Ovary (tissue), 7 donors: ENCODE measurements at regions not wholly inside any gene's neighbourhood (a gene's known extent, or its start where the extent isn't known, plus 50 kb on each side); places are given as distances from the start of the nearest gene placed in this dataset.

ENCODE experiments used
- DNase-seq, 5 donors: peaks; one replicate each; pipeline ENCODE4 v3.0.0-alpha.2; 2019 to 2020
- H3K27ac ChIP-seq, 2 donors: fragments of 200-600 bp; one replicate each; pipeline versions ENCODE4 v1.5.1 to v1.8.0; 2019 to 2022
- H3K27me3 ChIP-seq: fragments of 200-600 bp; one replicate; pipeline ENCODE4 v1.8.0; 2022
- H3K36me3 ChIP-seq: fragments of 200-600 bp; sonication (generic); one replicate; pipeline ENCODE4 v1.5.1; 2019
- H3K4me1 ChIP-seq: one replicate; pipeline ENCODE4 v1.8.1; 2013; ENCODE audit warnings: mild to moderate bottlenecking, moderate library complexity; ENCODE audit not compliant: insufficient read depth
- H3K4me3 ChIP-seq: fragments of 200-600 bp; sonication (generic); one replicate; pipeline ENCODE4 v1.5.1; 2017
- H3K9me3 ChIP-seq, 2 donors: fragments of 200-600 bp in 1 of 2; sonication (generic) in 1 of 2; one replicate each; pipeline versions ENCODE4 v1.5.1 to v1.8.1; 2013 to 2019; ENCODE audit warnings: mild to moderate bottlenecking in 1 of 2, moderate library complexity in 1 of 2
- CTCF ChIP-seq, 3 donors: fragments of 450-650 bp in 2 of 3; fragments of 200-600 bp in 1 of 3; IDR thresholded peaks; one replicate each; pipeline versions ENCODE4 v1.5.1 to v1.8.0; 2016 to 2022; ENCODE audit warnings: antibody characterized with exemption in 3 of 3, mild to moderate bottlenecking in 1 of 3
- EP300 ChIP-seq: sonication (generic); formaldehyde crosslinking; IDR thresholded peaks from one replicate; pipeline ENCODE4 v1.6.1; 2017; ENCODE audit warnings: antibody characterized with exemption
- POLR2A ChIP-seq: fragments of 450-650 bp; IDR thresholded peaks from one replicate; pipeline ENCODE4 v1.6.1; 2017; ENCODE audit warnings: antibody characterized with exemption, mild to moderate bottlenecking, moderate library complexity
- WGBS, 3 donors: extraction: QIAGEN DNeasy Blood & Tissue Kit in 1 of 3; methylation state at CpG; one replicate each; pipeline versions ENCODE4 v1.1.5 to v1.1.7; 2013 to 2017; 5-methylcytosine and 5-hydroxymethylcytosine counted together
- intact Hi-C, 4 donors: fragments of 100-400 bp; cut with DNase I; formaldehyde crosslinking; loops; one replicate each; pipeline versions ENCODE4 v1.11.0 to v1.15.1; 2022 to 2023
- donor health status: DM: no; HTN: no; CAD: no; lungs with moderate emphysema.
- donor health status: DM: no; HTN: no; CAD: no.
- donor health status: Bipolar disorder and iron deficiency.
- donor health status: DM: no; HTN: no; CAD: no.
- donor health status: DM: yes; HTN: yes; CAD: no.

DNA sequence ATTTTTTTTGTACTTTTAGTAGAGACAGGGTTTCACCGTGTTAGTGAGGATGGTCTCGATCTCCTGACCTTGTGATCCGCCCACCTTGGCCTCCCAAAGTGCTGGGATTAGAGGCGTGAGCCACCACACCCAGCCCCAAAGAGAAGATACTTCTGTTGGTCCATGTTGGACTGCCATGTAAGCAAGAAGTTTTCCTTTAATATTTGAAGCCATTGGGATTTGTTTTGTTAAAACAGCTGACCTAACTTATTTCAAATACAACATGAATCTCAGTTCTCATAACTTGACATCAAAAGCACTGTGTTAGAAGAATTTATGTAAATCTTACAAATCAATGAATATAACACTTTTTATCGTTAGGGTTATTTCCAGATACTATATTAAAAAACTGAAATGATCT lies 302.4 kb downstream of the SDHAF3 start:
- Histone ChIP-seq H3K36me3 (no peaks in the 10 kb centered on the region), H3K27ac (no peak overlapping the region), H3K27me3 (no peaks in the 10 kb centered on the region), H3K4me3 (no peak overlapping the region), H3K4me1 (no peaks in the 10 kb centered on the region), H3K9me3 (no peaks in the 10 kb centered on the region)
- TF ChIP-seq EP300: no peak
- no peak for TF ChIP-seq CTCF (IDR thresholded peaks at IDR 0.05)
- TF ChIP-seq POLR2A: no peak
- no peak for DNase-seq
- intact Hi-C loops: no loop called here
- 87 to 90% (median 88%) methylated on average over 5 of the region's 5 CpGs for WGBS, 3 donors

DNA sequence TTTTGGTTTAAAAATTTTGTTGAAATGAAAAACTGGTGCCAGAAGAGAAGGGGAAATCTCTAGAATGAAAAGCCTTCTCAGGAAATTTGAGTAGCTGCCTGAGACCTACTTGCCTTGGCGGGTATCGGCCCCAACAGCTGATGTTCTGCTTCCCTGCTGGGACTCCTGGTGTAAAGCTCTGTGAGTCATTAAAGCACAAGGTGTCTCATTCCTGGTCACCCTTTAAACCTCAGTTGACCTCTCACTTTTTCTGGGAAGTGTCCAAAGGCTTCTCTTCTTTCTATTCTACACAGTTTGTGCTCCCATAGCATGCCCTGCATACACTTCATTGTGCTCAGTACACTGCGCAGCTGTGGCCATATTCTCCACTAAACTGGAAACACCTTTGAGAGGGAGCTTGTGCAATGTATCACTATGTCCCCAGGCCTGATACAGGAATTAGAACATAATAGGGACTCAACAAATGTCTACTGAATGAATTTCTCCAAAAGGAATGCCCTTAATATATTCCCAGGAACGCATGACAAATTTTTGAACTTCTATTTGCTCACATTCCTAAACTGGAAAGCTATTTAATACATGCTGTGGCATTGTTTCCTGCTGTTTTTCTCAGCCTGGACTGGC lies 303.9 kb downstream of the SDHAF3 start:
- Histone ChIP-seq H3K9me3 (no peaks in the 10 kb centered on the region), H3K4me3 (no peak overlapping the region), H3K27ac (no peak overlapping the region), H3K27me3 (no peaks in the 10 kb centered on the region), H3K36me3 (no peaks in the 10 kb centered on the region), H3K4me1 (no peaks in the 10 kb centered on the region)
- intact Hi-C loops: no loop called here
- TF ChIP-seq POLR2A (no peak), CTCF (IDR thresholded peaks at IDR 0.05) (no peak), EP300 (no peak)
- DNase-seq: no peak
- WGBS, 3 donors: 84 to 89% (median 84%) methylated on average over 4 of the region's 4 CpGs

- TF ChIP-seq CTCF (IDR thresholded peaks at IDR 0.05) (no peak), EP300 (no peak), POLR2A (no peak)
- WGBS, 3 donors: 52 to 58% (median 56%) methylated on average over 1 of the region's 1 CpG
These were observed 304.5 kb downstream of the SDHAF3 start for GRCh38 chr7:97422046-97422445.

DNA sequence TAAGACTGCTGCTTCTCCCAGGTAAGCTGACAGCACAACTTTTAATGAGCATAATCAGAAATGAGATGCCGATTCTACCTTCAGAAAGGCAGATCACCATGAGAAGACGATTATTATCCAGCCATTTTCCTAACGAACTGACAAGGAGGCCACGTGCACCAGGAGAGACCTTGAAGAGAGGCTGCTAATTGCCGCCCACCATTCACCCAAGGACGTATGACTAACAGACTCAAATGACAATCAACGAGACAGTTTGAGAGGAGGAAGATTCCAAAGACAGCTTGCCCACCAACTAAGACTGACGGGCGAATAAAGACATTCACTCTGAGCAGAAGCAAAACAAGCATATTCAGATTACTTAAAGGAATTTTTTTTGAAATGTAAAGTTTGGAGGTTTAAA lies 301.9 kb upstream of the TAC1 start:
- no peak for DNase-seq
- H3K9me3 ChIP-seq: no peaks in the 10 kb centered on the region
- no peaks in the 10 kb centered on the region for H3K36me3 ChIP-seq
- H3K4me1 ChIP-seq: no peaks in the 10 kb centered on the region
- no peaks in the 10 kb centered on the region for H3K27me3 ChIP-seq
- H3K4me3 ChIP-seq: no peak overlapping the region
- 14 to 23% (median 17%) methylated on average over 9 of the region's 9 CpGs for WGBS, 3 donors
- TF ChIP-seq CTCF (IDR thresholded peaks at IDR 0.05) (no peak), POLR2A (no peak), EP300 (no peak)
- H3K27ac ChIP-seq: no peak overlapping the region
- intact Hi-C loops: no loop called here

More at GRCh38 chr7:97422046-97422445, 304.5 kb downstream of the SDHAF3 start:
- Histone ChIP-seq H3K4me3 (no peak overlapping the region), H3K9me3 (no peaks in the 10 kb centered on the region), H3K36me3 (no peaks in the 10 kb centered on the region), H3K4me1 (no peaks in the 10 kb centered on the region), H3K27ac (no peak overlapping the region), H3K27me3 (no peaks in the 10 kb centered on the region)
- DNase-seq: no peak
- intact Hi-C loops: no loop called here
